GM10266 (cell line): ENCODE measurements at regions not wholly inside any gene's neighbourhood (a gene's known extent, or its start where the extent isn't known, plus 50 kb on each side); places are given as distances from the start of the nearest gene placed in this dataset.

Source experiments
- DNase-seq: peaks from one replicate; pipeline ENCODE4 v3.0.0; 2012; ENCODE audit errors: extremely low spot score
- TF ChIP-seq, protein P1 (sequence below): IDR thresholded peaks from 2 replicates; pipeline ENCODE4 v1.5.1; 2012; ENCODE audit warnings: mild to moderate bottlenecking, low read depth; ENCODE audit not compliant: control insufficient read depth, insufficient read depth; ENCODE audit errors: missing control alignments

DNA sequence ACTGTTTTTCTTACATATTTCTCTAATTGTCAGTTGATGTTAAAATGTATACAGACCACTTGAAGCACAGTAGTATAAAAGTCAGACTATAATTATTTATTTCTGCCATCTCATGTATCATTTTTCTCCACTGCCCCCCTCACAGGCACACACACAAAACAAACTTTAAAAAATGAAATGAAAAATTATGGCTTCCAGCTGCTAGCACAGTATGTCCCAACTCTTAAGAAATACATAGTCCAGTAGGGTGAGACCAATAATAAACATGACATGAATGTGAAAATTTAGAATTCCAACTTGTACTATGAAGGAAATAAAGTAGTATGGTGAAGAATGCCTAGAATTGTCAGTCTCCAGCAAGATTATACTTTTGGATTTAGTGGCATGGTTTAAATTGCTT is 1247.9 kb downstream of the JRKL start:
- no peak for DNase-seq

DNA sequence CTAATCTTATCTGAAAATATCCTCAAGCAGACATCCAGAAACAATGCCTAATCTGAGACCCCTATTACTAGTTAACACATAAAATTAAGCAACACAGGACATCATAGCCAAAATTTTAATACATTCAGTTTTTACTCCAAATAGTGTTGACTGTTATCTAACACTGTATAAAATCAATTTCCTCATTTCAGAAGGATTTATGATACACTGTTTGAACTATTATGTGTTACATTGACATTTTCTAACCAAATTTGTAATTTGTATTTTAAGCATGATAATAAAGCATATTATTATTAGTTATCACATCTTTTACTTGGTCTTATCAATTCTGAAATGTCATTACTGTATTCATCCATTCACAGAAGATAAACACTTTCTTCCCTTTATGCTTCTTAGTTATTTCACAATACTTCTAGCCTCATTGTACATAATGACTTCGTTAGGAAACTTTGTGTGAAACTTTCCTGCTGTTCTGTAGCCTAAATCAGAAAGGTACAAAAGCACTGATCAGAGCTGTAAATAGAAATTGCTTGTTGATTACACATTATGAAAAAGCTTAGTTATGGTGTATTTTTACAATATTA is 1248.9 kb downstream of the JRKL start:
- DNase-seq: no peak
- TF ChIP-seq, protein P1, sequence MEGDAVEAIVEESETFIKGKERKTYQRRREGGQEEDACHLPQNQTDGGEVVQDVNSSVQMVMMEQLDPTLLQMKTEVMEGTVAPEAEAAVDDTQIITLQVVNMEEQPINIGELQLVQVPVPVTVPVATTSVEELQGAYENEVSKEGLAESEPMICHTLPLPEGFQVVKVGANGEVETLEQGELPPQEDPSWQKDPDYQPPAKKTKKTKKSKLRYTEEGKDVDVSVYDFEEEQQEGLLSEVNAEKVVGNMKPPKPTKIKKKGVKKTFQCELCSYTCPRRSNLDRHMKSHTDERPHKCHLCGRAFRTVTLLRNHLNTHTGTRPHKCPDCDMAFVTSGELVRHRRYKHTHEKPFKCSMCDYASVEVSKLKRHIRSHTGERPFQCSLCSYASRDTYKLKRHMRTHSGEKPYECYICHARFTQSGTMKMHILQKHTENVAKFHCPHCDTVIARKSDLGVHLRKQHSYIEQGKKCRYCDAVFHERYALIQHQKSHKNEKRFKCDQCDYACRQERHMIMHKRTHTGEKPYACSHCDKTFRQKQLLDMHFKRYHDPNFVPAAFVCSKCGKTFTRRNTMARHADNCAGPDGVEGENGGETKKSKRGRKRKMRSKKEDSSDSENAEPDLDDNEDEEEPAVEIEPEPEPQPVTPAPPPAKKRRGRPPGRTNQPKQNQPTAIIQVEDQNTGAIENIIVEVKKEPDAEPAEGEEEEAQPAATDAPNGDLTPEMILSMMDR: no peak

More for the DNA sequence above, 1247.9 kb downstream of the JRKL start:
- TF ChIP-seq, protein P1: no peak

DNA sequence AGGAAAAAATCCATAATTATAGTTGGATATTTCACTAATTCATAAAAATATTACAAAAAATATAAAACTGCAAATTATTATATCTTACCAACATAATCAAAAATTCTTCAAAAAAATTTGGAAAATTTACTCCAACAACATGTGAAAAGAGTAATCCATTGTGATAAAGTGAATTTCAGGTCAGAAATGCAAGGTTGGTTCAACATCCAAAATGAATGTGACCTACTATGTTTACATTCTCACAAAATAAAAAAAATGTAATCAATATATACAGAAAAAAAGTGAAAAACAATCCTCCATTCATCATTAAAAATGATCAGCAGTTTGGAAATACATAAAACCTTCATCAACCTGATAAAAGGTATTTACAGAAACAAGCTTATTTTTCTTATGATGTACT is 1252.2 kb downstream of the JRKL start:
- TF ChIP-seq, protein P1: no peak
- DNase-seq: no peak

DNA sequence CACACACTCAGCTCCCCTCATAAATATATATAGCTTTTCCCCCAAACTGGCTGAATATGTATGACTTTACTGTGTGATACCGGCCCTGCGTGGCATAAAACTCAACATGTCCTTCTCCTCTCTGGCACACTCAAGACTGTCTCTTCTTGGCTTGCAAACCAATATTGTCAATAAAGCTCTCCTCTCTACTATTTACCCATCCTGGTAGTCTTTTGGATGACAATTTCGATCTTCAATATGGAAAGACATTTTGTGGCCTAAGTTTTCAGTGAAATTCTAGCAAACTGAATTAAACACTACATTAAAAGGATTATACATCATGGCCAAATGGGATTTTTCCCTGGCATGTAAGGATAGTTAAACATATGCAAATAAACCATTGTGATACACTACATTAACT is 1255.9 kb downstream of the JRKL start:
- no peak for DNase-seq
- TF ChIP-seq, protein P1: no peak

DNA sequence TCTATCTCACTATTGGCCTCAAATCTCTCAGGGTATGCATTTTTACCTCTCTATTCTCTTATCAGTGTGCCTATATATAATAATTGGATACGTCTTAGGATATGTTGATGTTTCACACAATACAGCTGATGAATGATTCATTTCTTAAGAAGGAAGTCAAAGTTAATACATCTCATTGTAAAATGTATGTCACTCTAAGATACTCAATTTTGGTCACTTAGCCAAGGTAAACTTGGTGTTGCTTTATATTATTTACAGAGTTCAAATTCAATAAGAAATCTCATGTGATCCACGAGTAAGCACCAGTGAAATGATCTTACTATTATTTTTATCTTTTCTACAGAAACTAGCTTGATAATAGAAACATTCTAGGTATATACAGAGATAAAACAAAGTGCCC is 1266.5 kb downstream of the JRKL start:
- TF ChIP-seq, protein P1: no peak
- no peak for DNase-seq

DNA sequence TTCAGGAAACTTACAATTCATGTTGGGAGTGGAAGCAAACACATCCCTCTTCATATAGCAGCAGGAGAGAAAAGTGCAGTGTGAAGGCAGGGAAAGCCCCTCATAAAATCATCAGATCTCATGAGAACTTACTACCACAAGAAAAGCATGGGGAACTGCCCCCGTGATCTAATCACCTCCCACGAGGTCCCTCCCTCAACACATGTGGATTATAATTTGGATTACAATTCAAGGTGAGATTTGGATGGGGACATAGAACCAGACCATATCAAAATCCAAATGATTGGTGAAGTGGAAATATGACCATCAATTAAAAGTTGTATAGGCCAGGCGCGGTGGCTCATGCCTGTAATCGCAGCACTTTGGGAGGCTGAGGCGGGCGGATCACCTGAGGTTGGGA is 1268.0 kb downstream of the JRKL start:
- TF ChIP-seq, protein P1: no peak
- DNase-seq: no peak

DNA sequence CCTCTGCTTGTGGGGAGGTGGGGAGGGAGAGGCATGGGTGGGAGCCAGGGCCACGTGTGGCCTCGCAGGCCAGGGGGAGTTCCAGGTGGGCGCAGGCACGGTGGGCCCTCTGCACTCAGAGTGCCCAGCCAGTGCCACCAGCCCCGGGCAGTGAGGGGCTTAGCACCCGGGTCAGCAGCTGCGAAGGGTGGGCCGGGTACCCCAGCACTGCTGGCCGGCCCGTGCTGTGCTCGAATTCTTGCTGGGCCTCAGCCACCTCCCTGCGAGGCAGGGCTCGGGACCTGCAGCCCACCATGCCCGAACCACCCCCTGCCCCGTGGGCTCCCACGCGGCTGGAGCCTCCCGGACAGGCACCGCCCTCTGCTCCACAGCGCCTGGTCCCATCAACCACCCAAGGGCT is 1277.2 kb downstream of the JRKL start:
- DNase-seq: no peak
- TF ChIP-seq, protein P1: no peak
